ENCODE measurements at regions not wholly inside any gene's neighbourhood (a gene's known extent, or its start where the extent isn't known, plus 50 kb on each side); places are given as distances from the start of the nearest gene placed in this dataset.

DNA sequence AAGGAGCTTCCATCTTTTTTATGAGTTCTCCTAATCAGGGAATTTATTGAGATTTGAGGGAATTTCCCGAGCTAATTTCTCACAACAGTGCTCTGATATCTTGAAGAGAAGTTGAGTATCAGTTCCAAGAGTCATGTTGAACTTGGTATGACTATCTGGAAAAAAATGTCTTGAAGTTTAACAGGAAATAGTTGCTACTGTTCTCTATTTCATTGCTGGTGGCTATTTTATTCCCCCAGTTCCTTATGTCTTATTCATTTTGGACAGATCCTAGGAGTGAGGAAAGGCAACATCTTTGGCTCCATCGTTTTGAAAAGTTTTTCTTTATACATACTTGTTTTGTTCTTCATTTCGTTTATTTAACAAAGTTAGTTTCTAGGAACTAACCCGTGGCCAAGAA lies 307.8 kb upstream of the AGTR1 start:
- DNase-seq (ENCODE audit: low spot score in 2 of 2) = no peak
- Histone ChIP-seq H3K27ac (no peak overlapping the region), H3K36me3 (no peaks in the 10 kb centered on the region), H3K4me1 (no peaks in the 10 kb centered on the region), H3K9me3 (no peaks in the 10 kb centered on the region), H3K27me3 (no peaks in the 10 kb centered on the region), H3K4me3 (no peak overlapping the region)
- intact Hi-C loops (cut with DNase I; ENCODE audit: low total_unique reads) = no loop called here
- TF ChIP-seq, protein P1, sequence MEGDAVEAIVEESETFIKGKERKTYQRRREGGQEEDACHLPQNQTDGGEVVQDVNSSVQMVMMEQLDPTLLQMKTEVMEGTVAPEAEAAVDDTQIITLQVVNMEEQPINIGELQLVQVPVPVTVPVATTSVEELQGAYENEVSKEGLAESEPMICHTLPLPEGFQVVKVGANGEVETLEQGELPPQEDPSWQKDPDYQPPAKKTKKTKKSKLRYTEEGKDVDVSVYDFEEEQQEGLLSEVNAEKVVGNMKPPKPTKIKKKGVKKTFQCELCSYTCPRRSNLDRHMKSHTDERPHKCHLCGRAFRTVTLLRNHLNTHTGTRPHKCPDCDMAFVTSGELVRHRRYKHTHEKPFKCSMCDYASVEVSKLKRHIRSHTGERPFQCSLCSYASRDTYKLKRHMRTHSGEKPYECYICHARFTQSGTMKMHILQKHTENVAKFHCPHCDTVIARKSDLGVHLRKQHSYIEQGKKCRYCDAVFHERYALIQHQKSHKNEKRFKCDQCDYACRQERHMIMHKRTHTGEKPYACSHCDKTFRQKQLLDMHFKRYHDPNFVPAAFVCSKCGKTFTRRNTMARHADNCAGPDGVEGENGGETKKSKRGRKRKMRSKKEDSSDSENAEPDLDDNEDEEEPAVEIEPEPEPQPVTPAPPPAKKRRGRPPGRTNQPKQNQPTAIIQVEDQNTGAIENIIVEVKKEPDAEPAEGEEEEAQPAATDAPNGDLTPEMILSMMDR (IDR thresholded peaks at IDR 0.05) = no peak
- TF ChIP-seq POLR2A (IDR thresholded peaks at IDR 0.05) (no peak), POLR2AphosphoS5 (IDR thresholded peaks at IDR 0.05) (no peak)

DNA sequence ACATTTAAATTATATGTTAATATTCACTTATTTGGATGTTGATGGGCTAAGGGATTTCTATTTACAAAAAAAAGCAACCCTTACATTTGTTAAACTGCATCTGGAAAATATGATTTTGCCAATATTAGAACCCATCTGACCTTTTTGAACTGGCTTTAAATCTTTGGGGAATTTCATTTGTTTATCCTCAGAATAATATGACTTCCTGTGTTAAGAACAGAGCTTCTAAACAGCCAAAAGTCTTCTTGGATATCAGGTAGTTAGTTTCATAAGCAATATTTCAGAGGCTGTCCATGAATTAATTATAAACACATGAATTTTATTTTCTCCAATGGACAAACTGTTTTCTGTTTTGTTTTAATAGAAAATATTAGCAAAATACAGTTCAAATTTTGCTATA lies 301.9 kb upstream of the AGTR1 start:
- H3K27ac ChIP-seq = no peak overlapping the region
- no peaks in the 10 kb centered on the region for H3K36me3 ChIP-seq
- no peak overlapping the region for H3K4me3 ChIP-seq
- DNase-seq (ENCODE audit: low spot score in 2 of 2) = no peak
- TF ChIP-seq POLR2AphosphoS5 (IDR thresholded peaks at IDR 0.05) (no peak), POLR2A (IDR thresholded peaks at IDR 0.05) (no peak)
- TF ChIP-seq, protein P1 (IDR thresholded peaks at IDR 0.05) = no peak
- no peaks in the 10 kb centered on the region for H3K4me1 ChIP-seq
- intact Hi-C loops (cut with DNase I; ENCODE audit: low total_unique reads) = no loop called here
- H3K9me3 ChIP-seq = no peaks in the 10 kb centered on the region
- H3K27me3 ChIP-seq = no peaks in the 10 kb centered on the region

DNA sequence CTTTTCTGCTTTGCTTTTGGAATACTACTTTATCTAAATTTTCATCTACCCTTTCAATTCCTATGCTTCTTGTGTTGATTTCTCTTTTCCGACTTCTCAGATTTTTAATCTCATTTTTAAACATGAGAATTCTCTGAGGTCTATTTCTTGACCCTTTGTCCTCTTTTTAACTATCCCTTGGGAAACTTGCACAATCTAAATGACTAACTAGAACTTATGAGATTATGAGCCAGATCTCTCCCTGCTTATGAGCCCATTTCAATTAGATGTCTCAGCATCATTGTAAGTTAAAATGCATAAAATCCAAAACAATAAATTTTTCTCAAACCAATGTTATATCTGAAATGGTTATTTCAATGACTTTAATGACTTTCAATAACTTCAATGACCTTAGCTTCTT lies 296.9 kb upstream of the AGTR1 start:
- H3K4me1 ChIP-seq = no peaks in the 10 kb centered on the region
- H3K36me3 ChIP-seq = no peaks in the 10 kb centered on the region
- no peaks in the 10 kb centered on the region for H3K27me3 ChIP-seq
- no peak for TF ChIP-seq POLR2A (IDR thresholded peaks at IDR 0.05)
- no peak for TF ChIP-seq POLR2AphosphoS5 (IDR thresholded peaks at IDR 0.05)
- TF ChIP-seq, protein P1 (IDR thresholded peaks at IDR 0.05) = no peak
- no peak overlapping the region for H3K4me3 ChIP-seq
- DNase-seq (ENCODE audit: low spot score in 2 of 2) = no peak
- intact Hi-C loops (cut with DNase I; ENCODE audit: low total_unique reads) = no loop called here
- H3K9me3 ChIP-seq = no peaks in the 10 kb centered on the region
- peak overlapping the region in 1 of 2 donors; percentile 68 for H3K27ac ChIP-seq

DNA sequence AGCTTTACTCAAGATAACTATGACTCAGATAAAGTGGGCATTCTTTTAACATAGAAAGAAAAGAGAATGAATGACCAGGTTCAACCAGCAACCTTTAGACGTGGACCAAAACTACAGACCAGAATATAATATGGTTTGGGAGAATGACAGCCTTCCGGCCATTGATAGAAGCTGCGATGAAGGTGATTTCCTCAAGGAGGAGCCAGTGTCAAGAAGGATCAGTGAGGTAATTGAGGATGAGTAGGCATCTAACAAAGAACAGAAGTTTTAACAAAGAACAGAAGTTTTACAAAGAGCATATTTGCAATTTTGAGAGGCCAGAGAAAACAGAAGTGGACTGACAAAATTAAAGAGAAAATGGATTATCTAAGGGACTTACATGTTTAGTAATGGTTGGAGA lies 289.0 kb upstream of the AGTR1 start:
- Histone ChIP-seq H3K27me3 (no peaks in the 10 kb centered on the region), H3K4me3 (no peak overlapping the region), H3K27ac (no peak overlapping the region), H3K36me3 (no peaks in the 10 kb centered on the region), H3K9me3 (peaks cover 2 to 10% of the 10 kb centered on the region in 2 donors), H3K4me1 (no peaks in the 10 kb centered on the region)
- TF ChIP-seq POLR2A (IDR thresholded peaks at IDR 0.05) (no peak), POLR2AphosphoS5 (IDR thresholded peaks at IDR 0.05) (no peak)
- TF ChIP-seq, protein P1 (IDR thresholded peaks at IDR 0.05) = no peak
- intact Hi-C loops (cut with DNase I; ENCODE audit: low total_unique reads) = no loop called here
- no peak for DNase-seq (ENCODE audit: low spot score in 2 of 2)

DNA sequence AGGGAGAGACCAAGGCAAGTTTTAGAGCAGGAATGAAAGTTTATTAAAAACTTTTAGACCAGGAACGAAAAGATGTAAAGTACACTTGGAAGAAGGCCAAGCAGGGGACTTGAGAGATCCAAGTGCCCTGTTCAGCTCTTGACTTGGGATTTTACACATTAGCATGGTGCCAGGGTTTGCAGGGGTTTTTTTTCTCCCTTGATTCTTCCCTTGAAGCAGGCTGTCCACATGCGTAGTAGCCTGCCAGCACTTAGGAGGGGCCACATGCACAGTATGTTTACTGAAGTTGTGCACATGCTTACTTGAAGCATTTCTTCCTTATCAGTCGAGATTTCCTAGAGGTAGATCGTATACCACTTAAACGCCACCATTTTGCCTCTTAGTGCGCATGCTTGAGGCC lies 277.5 kb upstream of the AGTR1 start:
- Histone ChIP-seq H3K9me3 (no peaks in the 10 kb centered on the region), H3K4me1 (no peaks in the 10 kb centered on the region), H3K27me3 (no peaks in the 10 kb centered on the region), H3K27ac (no peak overlapping the region), H3K4me3 (no peak overlapping the region), H3K36me3 (no peaks in the 10 kb centered on the region)
- intact Hi-C loops (cut with DNase I; ENCODE audit: low total_unique reads) = no loop called here
- TF ChIP-seq POLR2A (IDR thresholded peaks at IDR 0.05) (no peak), POLR2AphosphoS5 (IDR thresholded peaks at IDR 0.05) (no peak)
- TF ChIP-seq, protein P1 (IDR thresholded peaks at IDR 0.05) = no peak
- DNase-seq (ENCODE audit: low spot score in 2 of 2) = no peak

Data from breast epithelium (tissue), 4 donors.